HG02981 (cell line): ENCODE measurements at regions not wholly inside any gene's neighbourhood (a gene's known extent, or its start where the extent isn't known, plus 50 kb on each side); places are given as distances from the start of the nearest gene placed in this dataset.

Experiments used
- ATAC-seq: cut with Tn5 transposase; IDR thresholded peaks from one replicate; pipeline ENCODE4 v1.9.1; 2021; ENCODE audit warnings: mild to moderate bottlenecking, moderate library complexity; ENCODE audit not compliant: unreplicated experiment

DNA sequence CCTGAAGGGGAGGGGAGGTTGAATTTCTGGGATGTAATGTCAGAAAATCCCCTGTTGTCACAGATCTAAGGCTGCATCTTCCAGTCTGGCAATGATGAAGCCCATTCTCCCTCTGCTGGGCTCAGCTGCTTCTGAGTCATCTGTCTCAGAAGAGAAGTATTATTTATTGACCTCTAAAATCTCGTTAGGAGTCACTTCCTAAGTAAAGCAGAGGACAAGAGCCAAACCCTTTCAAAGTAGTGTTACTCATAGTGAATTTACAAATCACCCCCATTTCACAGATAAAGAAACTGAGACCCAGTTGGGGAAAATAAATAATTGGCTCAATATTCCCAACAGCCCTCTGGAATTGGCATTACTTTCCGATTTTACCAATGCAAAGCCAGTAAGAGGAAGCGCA lies 167.3 kb upstream of the SKOR2 start:
- ATAC-seq, result no peak

- ATAC-seq, result no peak
Measured at GRCh38 chr18:47417807-47418206, 166.3 kb upstream of the SKOR2 start.

DNA sequence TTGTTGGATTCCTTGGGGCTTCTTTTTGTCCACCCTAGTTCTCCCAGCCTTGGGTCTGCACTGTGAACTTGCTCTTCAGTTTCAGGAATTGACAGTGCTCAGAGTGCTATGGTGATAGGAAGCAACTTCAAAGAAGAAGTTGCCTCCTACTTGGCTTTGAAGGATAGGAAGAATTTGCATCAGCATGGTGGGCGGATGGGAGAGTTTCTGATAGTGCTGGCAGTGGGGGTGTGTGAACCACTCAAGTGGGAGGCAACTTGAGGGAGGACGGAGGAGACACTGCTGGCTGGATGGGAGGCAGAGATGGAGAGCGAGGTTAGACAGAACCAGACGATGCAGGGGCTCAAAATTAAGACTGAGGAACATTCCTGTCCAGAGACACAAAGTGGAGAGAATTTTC lies 164.4 kb upstream of the SKOR2 start:
- ATAC-seq, result no peak

DNA sequence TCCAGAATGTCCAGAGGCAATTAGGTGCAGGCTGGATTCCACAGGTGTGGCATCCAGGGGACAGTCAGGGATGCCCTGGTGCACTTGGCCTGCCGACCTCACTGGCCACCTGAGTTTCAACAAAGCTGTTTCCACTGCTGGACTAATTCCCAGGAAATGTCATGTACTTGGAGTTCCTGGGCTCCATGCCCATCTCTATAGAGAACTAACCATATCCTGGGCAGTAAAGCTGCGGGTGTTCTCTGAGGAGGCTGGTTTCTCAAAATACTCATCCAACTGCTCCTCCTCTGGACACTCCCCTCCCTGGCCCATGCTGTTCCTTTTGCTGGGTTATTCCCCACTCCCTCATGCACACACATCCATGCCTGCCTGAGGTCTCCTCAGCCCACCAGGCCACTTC lies 161.9 kb upstream of the SKOR2 start:
- ATAC-seq, result no peak

DNA sequence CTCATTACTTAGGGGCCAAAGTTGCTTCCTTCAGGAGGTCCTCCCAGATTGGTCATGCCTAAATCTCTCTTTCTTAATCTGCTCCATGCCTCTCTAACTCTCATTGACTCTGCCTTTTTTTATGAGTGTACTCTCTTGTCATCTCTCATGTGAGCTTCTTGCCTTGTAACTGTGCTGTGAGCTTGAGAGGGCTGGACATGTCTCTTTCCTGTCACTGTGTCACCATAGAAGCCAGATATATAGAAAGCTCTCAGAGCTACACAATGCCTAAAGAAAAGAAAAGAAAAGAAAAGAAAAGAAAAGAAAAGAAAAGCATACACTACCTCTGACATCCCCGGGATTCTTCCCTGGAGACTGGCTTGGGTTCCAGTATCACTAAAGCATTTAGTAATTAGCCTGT lies 161.5 kb upstream of the SKOR2 start:
- ATAC-seq, result no peak

GRCh38 chr18:47411159-47411558 lies 159.7 kb upstream of the SKOR2 start:
- no peak for ATAC-seq

- no peak for ATAC-seq
Measured at GRCh38 chr18:47410139-47410538, 158.7 kb upstream of the SKOR2 start.

GRCh38 chr18:47409519-47409918 lies 158.1 kb upstream of the SKOR2 start:
- ATAC-seq, result no peak

GRCh38 chr18:47407736-47408135 lies 156.3 kb upstream of the SKOR2 start:
- ATAC-seq, result no peak

DNA sequence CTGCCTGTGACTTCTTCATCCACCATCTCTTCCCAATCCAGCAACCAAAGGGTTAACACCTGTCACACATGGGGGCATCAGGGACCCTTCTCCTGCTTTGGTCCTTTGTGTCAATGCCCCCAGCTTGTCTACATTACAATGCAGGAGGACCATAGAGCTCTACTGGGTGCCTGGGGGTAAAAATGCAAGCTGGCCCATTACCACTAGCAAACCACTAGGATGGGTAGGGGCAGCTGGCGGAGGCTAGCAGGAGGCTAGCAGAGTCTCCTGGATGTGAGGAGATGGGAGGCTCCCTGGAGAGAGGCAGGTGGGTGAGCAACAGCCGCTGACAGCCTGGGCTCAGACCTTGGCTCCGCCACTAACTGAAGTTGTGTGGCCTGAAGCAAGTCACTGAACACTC lies 153.4 kb upstream of the SKOR2 start:
- no peak for ATAC-seq

- no peak for ATAC-seq
Measured at GRCh38 chr18:47403949-47404348, 152.5 kb upstream of the SKOR2 start.

DNA sequence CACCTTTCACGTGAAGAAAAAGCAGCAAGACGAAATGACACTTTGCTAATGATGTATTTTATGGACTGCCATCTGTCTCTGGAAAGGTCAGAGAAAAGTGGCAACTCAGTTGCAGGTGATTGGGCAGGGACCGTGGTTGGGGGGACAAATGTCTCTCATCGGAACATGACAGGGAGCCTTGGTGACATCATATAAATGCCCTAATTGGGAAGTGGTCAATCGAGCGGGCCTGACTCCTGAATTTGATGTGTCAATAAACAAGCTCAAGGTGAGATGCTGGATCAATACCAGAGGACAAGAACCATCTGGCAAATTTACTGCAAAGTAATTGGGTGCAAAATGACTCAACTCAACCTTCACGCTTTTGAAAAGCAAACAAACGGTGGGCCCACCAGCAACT lies 151.9 kb upstream of the SKOR2 start:
- ATAC-seq, result no peak

DNA sequence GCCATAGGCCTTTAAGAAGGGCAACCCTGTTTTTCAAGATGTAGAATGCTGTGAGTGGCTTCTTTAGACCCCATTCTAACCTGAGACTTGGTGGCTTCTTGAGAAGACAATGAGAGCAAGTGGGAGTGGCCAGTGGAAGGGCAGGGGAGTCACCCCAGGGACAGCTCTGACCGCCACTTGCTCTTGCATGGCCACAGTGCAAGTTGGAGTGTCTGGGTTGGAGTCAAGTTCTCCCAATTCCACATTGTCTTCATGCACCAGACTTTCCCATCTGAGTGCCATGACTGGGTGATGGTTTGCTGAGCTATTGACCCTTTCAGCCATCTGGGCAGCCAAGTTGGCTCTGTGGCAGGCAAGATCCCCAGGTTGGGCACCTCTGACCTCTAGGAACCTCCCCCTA lies 148.0 kb upstream of the SKOR2 start:
- ATAC-seq, result no peak

GRCh38 chr18:47397671-47398319 lies 146.3 kb upstream of the SKOR2 start:
- ATAC-seq, result no peak

- no peak for ATAC-seq
Measured at GRCh38 chr18:47391665-47392064, 140.2 kb upstream of the SKOR2 start.

DNA sequence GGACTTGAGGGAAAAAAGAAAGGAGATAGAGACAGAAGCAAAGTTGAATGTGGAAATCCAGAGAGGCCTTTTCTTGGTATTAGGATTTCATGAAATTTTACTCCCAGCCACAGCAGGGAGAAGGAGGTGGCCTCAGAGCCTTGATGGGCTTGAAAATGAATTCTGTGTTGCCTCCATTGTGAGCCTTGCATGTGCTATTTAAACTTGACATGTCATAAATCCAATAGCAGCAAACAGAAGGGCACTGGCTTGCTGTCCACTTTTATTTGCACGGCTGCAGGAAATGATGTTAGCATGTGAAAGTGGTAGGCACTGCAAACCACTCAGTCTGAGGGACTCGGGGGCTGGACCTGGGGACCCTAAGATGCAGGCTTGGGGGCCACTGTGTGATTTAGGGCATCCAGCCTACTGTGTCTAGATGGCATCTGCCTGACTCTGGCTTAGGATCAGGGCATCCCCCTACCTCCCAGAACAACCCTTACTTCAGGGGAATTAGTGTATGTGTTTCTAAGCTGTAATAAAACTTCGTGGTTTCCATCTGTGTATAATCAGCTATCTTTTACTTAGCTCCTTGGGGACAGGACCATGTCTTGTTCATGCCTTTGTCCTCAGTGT lies 139.1 kb upstream of the SKOR2 start:
- no peak for ATAC-seq

- ATAC-seq, result no peak
Measured at GRCh38 chr18:47389210-47389609, 137.8 kb upstream of the SKOR2 start.

- no peak for ATAC-seq
Measured at GRCh38 chr18:47387864-47388263, 136.4 kb upstream of the SKOR2 start.

- ATAC-seq, result no peak
Measured at GRCh38 chr18:47383729-47384128, 132.3 kb upstream of the SKOR2 start.

DNA sequence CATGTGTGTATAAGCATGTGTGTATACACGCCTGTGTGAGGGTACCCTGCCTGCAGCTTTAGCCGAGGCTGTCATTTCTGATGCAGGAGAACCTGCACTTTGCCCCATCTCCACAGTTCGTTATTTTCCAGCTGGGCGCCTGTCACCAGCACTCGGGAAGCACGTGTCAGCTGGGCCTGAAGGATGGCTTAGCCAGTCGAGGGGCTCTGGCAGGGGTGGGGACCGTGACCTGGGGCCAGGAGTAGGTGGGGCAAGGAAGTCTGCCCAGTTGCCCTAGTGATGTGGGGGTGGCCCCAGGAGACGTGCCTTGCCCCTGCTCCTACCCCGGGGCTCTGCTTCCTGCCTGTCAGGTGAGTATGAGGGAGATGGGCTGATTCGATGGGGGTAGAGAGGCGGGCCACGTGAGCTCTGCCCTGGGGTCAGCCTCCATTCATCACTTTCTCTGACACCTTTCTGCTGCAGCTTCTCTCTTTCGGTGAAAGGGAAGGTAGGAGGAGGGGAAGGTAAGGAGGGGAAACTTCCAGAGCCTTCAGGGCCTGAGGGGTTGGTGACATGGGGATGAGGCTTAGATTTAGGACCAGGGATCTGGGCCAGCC lies 130.6 kb upstream of the SKOR2 start:
- ATAC-seq, result no peak

DNA sequence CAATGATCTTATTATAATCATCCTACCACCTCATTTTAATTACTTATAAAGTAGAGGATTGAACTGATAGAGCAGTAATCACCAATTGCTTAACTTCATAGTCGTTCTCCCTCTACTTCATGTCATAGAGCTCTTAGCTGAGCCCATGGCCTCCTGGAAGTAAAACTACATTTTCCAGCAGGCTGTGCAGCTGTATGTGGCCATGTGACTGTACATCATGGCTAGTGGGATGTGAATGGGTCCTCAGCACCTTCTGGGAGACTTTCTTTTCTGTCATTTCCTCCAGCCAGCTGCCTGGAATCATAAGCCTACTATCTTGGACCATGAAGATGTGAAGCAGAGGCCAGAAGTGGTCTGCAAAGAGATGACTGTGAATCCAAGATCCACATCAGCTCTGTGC lies 128.7 kb upstream of the SKOR2 start:
- no peak for ATAC-seq

DNA sequence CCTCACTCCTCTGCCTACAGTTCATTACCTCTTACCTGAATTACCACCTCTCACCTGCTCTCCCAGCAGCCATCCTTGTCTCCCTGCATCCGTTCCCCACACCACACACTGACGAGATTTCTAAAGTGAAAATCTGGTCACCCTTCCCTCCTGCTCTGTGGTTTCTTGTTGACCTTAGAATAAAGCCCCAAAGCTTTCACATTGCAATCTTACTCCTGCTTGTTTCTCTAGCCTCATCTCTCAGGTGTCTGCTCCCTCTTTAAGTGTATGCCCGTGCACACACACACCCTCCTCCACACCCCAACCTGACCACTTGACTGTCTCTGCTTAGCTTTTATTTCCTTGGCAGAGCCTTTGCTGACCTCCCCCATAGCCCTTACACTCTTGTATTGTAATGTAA lies 122.0 kb upstream of the SKOR2 start:
- ATAC-seq, result no peak

DNA sequence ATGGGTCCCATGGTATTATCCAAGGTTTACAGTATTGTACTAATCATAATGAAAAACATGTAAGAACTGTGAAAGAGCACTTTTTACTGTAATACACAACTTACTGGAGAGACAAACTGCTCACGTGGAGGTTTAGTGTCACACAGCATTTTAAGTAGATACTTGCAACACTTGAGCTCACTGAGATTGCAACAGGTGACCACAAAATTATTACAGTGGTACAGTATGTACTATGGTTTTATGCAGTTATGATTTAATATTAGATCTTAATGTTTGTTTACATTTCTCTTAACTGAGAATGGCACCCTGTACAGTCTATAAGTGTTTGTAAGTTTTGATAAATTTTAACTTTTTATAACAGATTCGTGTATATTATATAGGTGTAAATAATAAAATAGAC lies 118.6 kb upstream of the SKOR2 start:
- no peak for ATAC-seq
